ENCODE measurements at regions not wholly inside any gene's neighbourhood (a gene's known extent, or its start where the extent isn't known, plus 50 kb on each side); places are given as distances from the start of the nearest gene placed in this dataset.

- DNase-seq (ENCODE audit: low read depth), result no peak
- H3K4me3 ChIP-seq (ENCODE audit: low read depth, low read length), result no peak overlapping the region
- no peak for TF ChIP-seq CTCF (IDR thresholded peaks at IDR 0.05; ENCODE audit: insufficient read depth, low read depth, low read length)
Observed at GRCh38 chr2:180461761-180462160, 454.7 kb upstream of the CWC22 start.

GRCh38 chr2:180456801-180457200 is 449.7 kb upstream of the CWC22 start:
- DNase-seq (ENCODE audit: low read depth), result peak; percentile 11
- no peak overlapping the region for H3K4me3 ChIP-seq (ENCODE audit: low read depth, low read length)
- TF ChIP-seq CTCF (IDR thresholded peaks at IDR 0.05; ENCODE audit: insufficient read depth, low read depth, low read length), result no peak

GRCh38 chr2:180450841-180451240 is 443.7 kb upstream of the CWC22 start:
- H3K4me3 ChIP-seq (ENCODE audit: low read depth, low read length), result no peak overlapping the region
- DNase-seq (ENCODE audit: low read depth), result no peak
- TF ChIP-seq CTCF (IDR thresholded peaks at IDR 0.05; ENCODE audit: insufficient read depth, low read depth, low read length), result no peak

- no peak overlapping the region for H3K4me3 ChIP-seq (ENCODE audit: low read depth, low read length)
- DNase-seq (ENCODE audit: low read depth), result no peak
- TF ChIP-seq CTCF (IDR thresholded peaks at IDR 0.05; ENCODE audit: insufficient read depth, low read depth, low read length), result no peak
Observed at GRCh38 chr2:180449171-180449915, 442.2 kb upstream of the CWC22 start.

- no peak for DNase-seq (ENCODE audit: low read depth)
- H3K4me3 ChIP-seq (ENCODE audit: low read depth, low read length), result no peak overlapping the region
- no peak for TF ChIP-seq CTCF (IDR thresholded peaks at IDR 0.05; ENCODE audit: insufficient read depth, low read depth, low read length)
Observed at GRCh38 chr2:180446492-180446891, 439.4 kb upstream of the CWC22 start.

GRCh38 chr2:180443888-180444287 is 436.8 kb upstream of the CWC22 start:
- TF ChIP-seq CTCF (IDR thresholded peaks at IDR 0.05; ENCODE audit: insufficient read depth, low read depth, low read length), result no peak
- no peak for DNase-seq (ENCODE audit: low read depth)
- H3K4me3 ChIP-seq (ENCODE audit: low read depth, low read length), result no peak overlapping the region
